ENCODE measurements at regions not wholly inside any gene's neighbourhood (a gene's known extent, or its start where the extent isn't known, plus 50 kb on each side); places are given as distances from the start of the nearest gene placed in this dataset.

GRCh38 chr2:60341151-60341550, 212.3 kb downstream of the BCL11A start:
- TF ChIP-seq, protein P1, sequence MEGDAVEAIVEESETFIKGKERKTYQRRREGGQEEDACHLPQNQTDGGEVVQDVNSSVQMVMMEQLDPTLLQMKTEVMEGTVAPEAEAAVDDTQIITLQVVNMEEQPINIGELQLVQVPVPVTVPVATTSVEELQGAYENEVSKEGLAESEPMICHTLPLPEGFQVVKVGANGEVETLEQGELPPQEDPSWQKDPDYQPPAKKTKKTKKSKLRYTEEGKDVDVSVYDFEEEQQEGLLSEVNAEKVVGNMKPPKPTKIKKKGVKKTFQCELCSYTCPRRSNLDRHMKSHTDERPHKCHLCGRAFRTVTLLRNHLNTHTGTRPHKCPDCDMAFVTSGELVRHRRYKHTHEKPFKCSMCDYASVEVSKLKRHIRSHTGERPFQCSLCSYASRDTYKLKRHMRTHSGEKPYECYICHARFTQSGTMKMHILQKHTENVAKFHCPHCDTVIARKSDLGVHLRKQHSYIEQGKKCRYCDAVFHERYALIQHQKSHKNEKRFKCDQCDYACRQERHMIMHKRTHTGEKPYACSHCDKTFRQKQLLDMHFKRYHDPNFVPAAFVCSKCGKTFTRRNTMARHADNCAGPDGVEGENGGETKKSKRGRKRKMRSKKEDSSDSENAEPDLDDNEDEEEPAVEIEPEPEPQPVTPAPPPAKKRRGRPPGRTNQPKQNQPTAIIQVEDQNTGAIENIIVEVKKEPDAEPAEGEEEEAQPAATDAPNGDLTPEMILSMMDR (IDR thresholded peaks at IDR 0.05; ENCODE audit: insufficient read depth, missing control alignments) = no peak
- no peak for FAIRE-seq
- DNase-seq (ENCODE audit: insufficient read length, low spot score) = no peak

GRCh38 chr2:60339286-60339685, 214.2 kb downstream of the BCL11A start:
- no peak for DNase-seq (ENCODE audit: insufficient read length, low spot score)
- no peak for FAIRE-seq
- TF ChIP-seq, protein P1 (IDR thresholded peaks at IDR 0.05; ENCODE audit: insufficient read depth, missing control alignments) = no peak

- DNase-seq (ENCODE audit: insufficient read length, low spot score) = no peak
- no peak for FAIRE-seq
- TF ChIP-seq, protein P1 (IDR thresholded peaks at IDR 0.05; ENCODE audit: insufficient read depth, missing control alignments) = peak; percentile 16
Measured at GRCh38 chr2:60337142-60337497, 216.3 kb downstream of the BCL11A start.

GRCh38 chr2:60336442-60337141, 216.9 kb downstream of the BCL11A start:
- FAIRE-seq = no peak
- TF ChIP-seq, protein P1 (IDR thresholded peaks at IDR 0.05; ENCODE audit: insufficient read depth, missing control alignments) = no peak
- no peak for DNase-seq (ENCODE audit: insufficient read length, low spot score)

DNA sequence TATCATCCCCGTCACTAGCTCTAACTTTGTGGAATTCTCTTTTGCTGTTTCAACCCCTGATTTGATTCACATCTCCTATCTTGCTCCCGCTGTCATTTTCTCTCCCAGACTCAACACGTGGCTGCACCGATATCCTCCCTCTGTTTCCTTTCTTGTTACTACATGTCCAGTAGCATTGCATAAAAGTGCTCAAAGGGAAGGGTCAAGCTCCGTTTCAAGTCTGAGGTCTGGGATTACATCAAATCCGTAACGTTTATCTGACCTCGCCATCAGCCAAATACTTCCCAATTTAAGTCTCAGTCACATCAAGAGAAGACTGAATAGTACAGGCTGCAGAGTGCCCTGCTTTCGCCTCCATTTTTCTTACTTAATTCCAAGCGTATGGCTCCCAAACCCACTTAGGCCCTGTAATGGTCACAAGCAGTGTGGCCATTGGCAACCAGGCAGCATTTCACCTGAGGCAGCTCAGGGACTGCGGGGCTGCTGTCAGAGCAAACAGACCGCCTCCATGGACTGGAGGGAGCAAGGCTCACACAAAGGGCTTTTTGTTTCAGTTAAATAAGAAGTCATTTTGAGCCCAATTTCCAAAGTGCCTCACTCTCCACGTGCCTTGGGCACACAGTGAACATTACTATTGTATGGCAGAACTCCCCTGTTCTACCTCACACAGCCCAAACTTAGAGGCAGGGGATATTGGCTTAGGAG, 217.8 kb downstream of the BCL11A start:
- no peak for FAIRE-seq

GRCh38 chr2:60334610-60335009, 218.8 kb downstream of the BCL11A start:
- DNase-seq (ENCODE audit: insufficient read length, low spot score) = no peak
- TF ChIP-seq, protein P1 (IDR thresholded peaks at IDR 0.05; ENCODE audit: insufficient read depth, missing control alignments) = no peak
- FAIRE-seq = no peak

More for the DNA sequence above, 217.8 kb downstream of the BCL11A start:
- TF ChIP-seq, protein P1 (IDR thresholded peaks at IDR 0.05; ENCODE audit: insufficient read depth, missing control alignments) = no peak
- DNase-seq (ENCODE audit: insufficient read length, low spot score) = no peak

GRCh38 chr2:60333264-60333663, 220.2 kb downstream of the BCL11A start:
- DNase-seq (ENCODE audit: insufficient read length, low spot score) (no peak), FAIRE-seq (no peak)
- TF ChIP-seq, protein P1 (IDR thresholded peaks at IDR 0.05; ENCODE audit: insufficient read depth, missing control alignments) = no peak
